ENCODE measurements at regions not wholly inside any gene's neighbourhood (a gene's known extent, or its start where the extent isn't known, plus 50 kb on each side); places are given as distances from the start of the nearest gene placed in this dataset.
"Not testable (repeated sequence)": the region's sequence is repeated elsewhere in the genome, so short reads cannot be mapped to it uniquely, and the experiment has no call there.

GRCh38 chr3:73186741-73187140 is 125.3 kb downstream of the EBLN2 start:
- no peak for TF ChIP-seq CTCF (IDR thresholded peaks at IDR 0.05; ENCODE audit: partially characterized antibody, unreplicated experiment)
- no peak overlapping the region for H3K4me3 Mint-ChIP-seq (ENCODE audit: unreplicated experiment)
- H3K9me3 Mint-ChIP-seq (ENCODE audit: unreplicated experiment): peaks cover 17% of the 10 kb centered on the region
- no peaks in the 10 kb centered on the region for H3K36me3 Mint-ChIP-seq (ENCODE audit: unreplicated experiment)
- H3K27me3 Mint-ChIP-seq (ENCODE audit: unreplicated experiment): peaks cover 5% of the 10 kb centered on the region
- peaks cover 34% of the 10 kb centered on the region for H3K4me1 Mint-ChIP-seq (ENCODE audit: low read depth, unreplicated experiment)
- H3K27ac Mint-ChIP-seq (ENCODE audit: unreplicated experiment): no peak overlapping the region
- DNase-seq: no peak

- H3K4me1 Mint-ChIP-seq (ENCODE audit: low read depth, unreplicated experiment): peaks cover 36% of the 10 kb centered on the region
- no peaks in the 10 kb centered on the region for H3K36me3 Mint-ChIP-seq (ENCODE audit: unreplicated experiment)
- no peak overlapping the region for H3K4me3 Mint-ChIP-seq (ENCODE audit: unreplicated experiment)
- no peak for DNase-seq
- peaks cover 17% of the 10 kb centered on the region for H3K9me3 Mint-ChIP-seq (ENCODE audit: unreplicated experiment)
- no peak for TF ChIP-seq CTCF (IDR thresholded peaks at IDR 0.05; ENCODE audit: partially characterized antibody, unreplicated experiment)
- H3K27me3 Mint-ChIP-seq (ENCODE audit: unreplicated experiment): peaks cover 5% of the 10 kb centered on the region
- H3K27ac Mint-ChIP-seq (ENCODE audit: unreplicated experiment): no peak overlapping the region
These were observed 125.9 kb downstream of the EBLN2 start for GRCh38 chr3:73187328-73187727.

DNA sequence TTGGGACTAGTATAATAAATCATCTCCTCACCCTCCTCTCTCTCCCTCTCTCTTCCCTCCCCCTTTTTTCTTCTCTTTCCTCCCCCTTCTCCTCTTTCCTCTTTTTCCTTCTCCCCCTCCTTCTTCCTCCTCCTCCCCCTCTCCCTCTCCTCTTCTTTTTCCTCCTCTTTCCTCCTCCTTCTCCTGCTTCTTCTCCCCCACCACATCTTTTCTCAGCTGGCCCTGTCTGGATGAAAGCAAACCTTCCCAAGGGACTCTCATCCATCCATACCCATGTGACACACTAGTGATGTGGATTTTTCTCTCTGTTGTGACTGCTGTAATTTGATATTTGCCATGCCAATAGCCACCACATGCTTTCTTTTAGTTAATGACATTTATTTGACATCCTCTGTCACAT is 127.2 kb downstream of the EBLN2 start:
- Mint-ChIP-seq H3K27me3 (ENCODE audit: unreplicated experiment) (peaks cover 5% of the 10 kb centered on the region), H3K4me1 (ENCODE audit: low read depth, unreplicated experiment) (peaks cover 36% of the 10 kb centered on the region), H3K9me3 (ENCODE audit: unreplicated experiment) (peaks cover 16% of the 10 kb centered on the region), H3K36me3 (ENCODE audit: unreplicated experiment) (no peaks in the 10 kb centered on the region), H3K27ac (ENCODE audit: unreplicated experiment) (peak overlapping the region; percentile 77), H3K4me3 (ENCODE audit: unreplicated experiment) (peak overlapping the region; percentile 13)
- no peak for TF ChIP-seq CTCF (IDR thresholded peaks at IDR 0.05; ENCODE audit: partially characterized antibody, unreplicated experiment)
- DNase-seq: no peak

- no peak overlapping the region for H3K27ac Mint-ChIP-seq (ENCODE audit: unreplicated experiment)
- H3K27me3 Mint-ChIP-seq (ENCODE audit: unreplicated experiment): peaks cover 6% of the 10 kb centered on the region
- H3K4me1 Mint-ChIP-seq (ENCODE audit: low read depth, unreplicated experiment): peaks cover 31% of the 10 kb centered on the region
- H3K36me3 Mint-ChIP-seq (ENCODE audit: unreplicated experiment): no peaks in the 10 kb centered on the region
- peaks cover 15% of the 10 kb centered on the region for H3K9me3 Mint-ChIP-seq (ENCODE audit: unreplicated experiment)
- DNase-seq: peak; percentile 40
- peak; percentile 48 for TF ChIP-seq CTCF (IDR thresholded peaks at IDR 0.05; ENCODE audit: partially characterized antibody, unreplicated experiment)
- H3K4me3 Mint-ChIP-seq (ENCODE audit: unreplicated experiment): peak overlapping the region; percentile 34
These were observed 130.7 kb downstream of the EBLN2 start for GRCh38 chr3:73192036-73192738.

DNA sequence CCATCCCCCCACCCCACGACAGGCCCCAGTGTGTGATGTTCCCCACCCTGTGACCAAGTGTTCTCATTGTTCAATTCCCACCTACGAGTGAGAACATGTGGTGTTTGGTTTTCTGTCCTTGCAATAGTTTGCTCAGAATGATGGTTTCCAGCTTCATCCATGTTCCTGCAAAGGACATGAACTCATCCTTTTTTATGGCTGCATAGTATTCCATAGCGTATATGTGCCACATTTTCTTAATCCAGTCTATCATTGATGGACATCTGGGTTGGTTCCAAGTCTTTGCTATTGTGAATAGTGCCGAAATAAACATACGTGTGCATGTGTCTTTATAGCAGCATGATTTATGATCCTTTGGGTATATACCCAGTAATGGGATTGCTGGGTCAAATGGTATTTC is 132.5 kb downstream of the EBLN2 start:
- not testable (repeated sequence) for H3K4me3 Mint-ChIP-seq (ENCODE audit: unreplicated experiment); H3K27me3 Mint-ChIP-seq (ENCODE audit: unreplicated experiment); DNase-seq; H3K27ac Mint-ChIP-seq (ENCODE audit: unreplicated experiment); H3K9me3 Mint-ChIP-seq (ENCODE audit: unreplicated experiment); H3K36me3 Mint-ChIP-seq (ENCODE audit: unreplicated experiment)
- H3K4me1 Mint-ChIP-seq (ENCODE audit: low read depth, unreplicated experiment): peaks cover 19% of the 10 kb centered on the region
